ENCODE measurements at regions not wholly inside any gene's neighbourhood (a gene's known extent, or its start where the extent isn't known, plus 50 kb on each side); places are given as distances from the start of the nearest gene placed in this dataset.
"Not testable (repeated sequence)": the region's sequence is repeated elsewhere in the genome, so short reads cannot be mapped to it uniquely, and the experiment has no call there.

DNA sequence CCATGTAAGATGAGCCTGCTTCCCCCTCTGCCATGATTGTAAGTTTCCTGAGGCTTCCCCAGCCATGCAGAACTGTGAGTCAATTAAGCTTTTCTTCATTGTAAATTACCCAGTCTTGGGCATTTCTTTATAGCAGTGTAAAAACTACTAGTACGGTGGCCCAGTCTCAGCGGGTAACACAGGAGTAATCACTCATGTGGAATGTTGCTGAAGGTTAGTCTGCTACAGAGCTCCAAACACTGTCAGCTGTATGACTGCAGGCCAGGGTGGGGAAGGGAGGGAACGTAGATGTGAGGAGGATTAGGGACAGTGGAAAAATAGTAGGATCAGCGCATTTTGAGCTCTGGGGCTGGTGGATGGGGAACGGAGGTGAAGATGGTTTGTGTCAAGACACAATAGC lies 711.2 kb upstream of the SOX11 start:
- H3K27me3 Mint-ChIP-seq: no peaks in the 10 kb centered on the region
- H3K4me3 Mint-ChIP-seq: no peak overlapping the region
- no peak for DNase-seq
- H3K36me3 Mint-ChIP-seq (ENCODE audit: low read depth): no peaks in the 10 kb centered on the region
- CTCF ChIA-PET: no interaction called here
- TF ChIP-seq, protein P1, sequence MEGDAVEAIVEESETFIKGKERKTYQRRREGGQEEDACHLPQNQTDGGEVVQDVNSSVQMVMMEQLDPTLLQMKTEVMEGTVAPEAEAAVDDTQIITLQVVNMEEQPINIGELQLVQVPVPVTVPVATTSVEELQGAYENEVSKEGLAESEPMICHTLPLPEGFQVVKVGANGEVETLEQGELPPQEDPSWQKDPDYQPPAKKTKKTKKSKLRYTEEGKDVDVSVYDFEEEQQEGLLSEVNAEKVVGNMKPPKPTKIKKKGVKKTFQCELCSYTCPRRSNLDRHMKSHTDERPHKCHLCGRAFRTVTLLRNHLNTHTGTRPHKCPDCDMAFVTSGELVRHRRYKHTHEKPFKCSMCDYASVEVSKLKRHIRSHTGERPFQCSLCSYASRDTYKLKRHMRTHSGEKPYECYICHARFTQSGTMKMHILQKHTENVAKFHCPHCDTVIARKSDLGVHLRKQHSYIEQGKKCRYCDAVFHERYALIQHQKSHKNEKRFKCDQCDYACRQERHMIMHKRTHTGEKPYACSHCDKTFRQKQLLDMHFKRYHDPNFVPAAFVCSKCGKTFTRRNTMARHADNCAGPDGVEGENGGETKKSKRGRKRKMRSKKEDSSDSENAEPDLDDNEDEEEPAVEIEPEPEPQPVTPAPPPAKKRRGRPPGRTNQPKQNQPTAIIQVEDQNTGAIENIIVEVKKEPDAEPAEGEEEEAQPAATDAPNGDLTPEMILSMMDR (IDR thresholded peaks at IDR 0.05): no peak
- H3K27ac Mint-ChIP-seq: no peak overlapping the region
- peaks cover 6% of the 10 kb centered on the region for H3K9me3 Mint-ChIP-seq
- no peaks in the 10 kb centered on the region for H3K4me1 Mint-ChIP-seq
- POLR2A ChIA-PET: no interaction called here
- no peak for ATAC-seq (ENCODE audit: low read depth)
- intact Hi-C loops (cut with micrococcal nuclease): no loop called here

DNA sequence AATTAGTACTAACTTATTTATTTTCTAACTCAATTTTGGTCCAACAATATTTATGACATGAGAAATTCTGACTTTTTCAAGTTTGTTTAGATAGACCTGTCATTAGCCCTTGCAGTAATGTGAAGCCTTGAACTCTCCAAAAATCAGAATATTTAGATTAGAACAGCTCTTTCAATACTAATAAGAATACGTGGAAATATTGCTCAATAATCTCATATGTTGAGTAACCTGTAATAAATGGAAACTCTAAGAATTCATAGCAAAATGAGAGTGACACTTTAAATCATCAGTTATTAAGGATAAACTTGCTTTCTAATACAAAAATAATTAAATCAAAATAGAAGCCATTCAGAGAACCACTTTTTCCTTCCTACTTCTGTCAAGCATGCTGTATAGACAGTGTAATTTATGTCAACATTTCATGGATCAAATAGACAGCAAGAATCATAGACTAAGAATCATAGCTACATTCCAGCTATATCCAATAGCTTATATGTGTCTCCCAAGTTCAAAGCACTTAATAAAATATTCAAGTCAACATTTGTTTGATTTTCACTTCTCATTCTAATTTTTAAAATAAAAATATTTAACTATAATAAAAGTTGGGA lies 710.3 kb upstream of the SOX11 start:
- no peak for ATAC-seq (ENCODE audit: low read depth)
- Mint-ChIP-seq H3K27ac (no peak overlapping the region), H3K9me3 (peaks cover 6% of the 10 kb centered on the region), H3K4me1 (no peaks in the 10 kb centered on the region), H3K36me3 (ENCODE audit: low read depth) (no peaks in the 10 kb centered on the region), H3K27me3 (no peaks in the 10 kb centered on the region), H3K4me3 (no peak overlapping the region)
- CTCF ChIA-PET: no interaction called here
- DNase-seq: no peak
- intact Hi-C loops (cut with micrococcal nuclease): no loop called here
- TF ChIP-seq, protein P1 (IDR thresholded peaks at IDR 0.05): no peak
- POLR2A ChIA-PET: no interaction called here

DNA sequence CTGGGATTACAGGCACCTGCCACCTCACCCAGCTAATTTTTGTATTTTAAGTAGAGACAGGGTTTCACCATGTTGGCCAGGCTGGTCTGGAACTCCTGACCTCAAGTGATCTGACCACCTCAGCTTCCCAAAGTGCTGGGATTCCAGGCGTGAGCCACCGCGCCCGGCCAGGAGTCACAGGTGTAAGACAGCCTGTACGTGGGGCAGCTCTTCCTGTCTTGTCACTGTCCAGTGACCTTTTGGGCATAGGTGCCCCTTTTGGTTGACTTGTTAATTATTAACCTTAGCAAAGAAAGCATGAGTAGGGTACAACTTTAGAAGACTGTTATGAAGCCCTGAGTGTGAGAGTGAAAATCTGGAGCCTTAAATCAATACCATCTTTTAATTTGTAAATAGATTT lies 703.7 kb upstream of the SOX11 start:
- CTCF ChIA-PET; H3K4me1 Mint-ChIP-seq; H3K36me3 Mint-ChIP-seq (ENCODE audit: low read depth); POLR2A ChIA-PET; intact Hi-C loops (cut with micrococcal nuclease); DNase-seq; H3K4me3 Mint-ChIP-seq; ATAC-seq (ENCODE audit: low read depth); H3K27me3 Mint-ChIP-seq; H3K9me3 Mint-ChIP-seq; H3K27ac Mint-ChIP-seq: not testable (repeated sequence)

DNA sequence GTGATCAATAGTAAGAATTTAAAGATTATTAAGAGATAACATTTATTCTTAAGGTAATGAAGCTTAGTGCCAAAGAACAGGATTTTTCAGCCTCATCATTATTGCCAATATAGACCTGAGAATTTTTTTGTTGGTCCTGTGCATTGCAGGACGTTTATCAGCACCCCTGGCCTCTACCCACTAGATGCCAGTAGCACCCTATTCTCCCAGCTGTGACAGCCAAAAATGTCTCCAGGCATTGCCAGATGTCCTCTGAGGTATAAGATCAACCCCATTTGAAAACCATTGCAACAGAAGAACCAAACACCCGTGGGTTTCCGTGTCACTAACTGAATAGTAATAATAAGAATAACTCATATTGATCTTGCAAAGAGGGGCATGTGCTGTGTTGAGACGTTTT lies 700.0 kb upstream of the SOX11 start:
- H3K27ac Mint-ChIP-seq: no peak overlapping the region

DNA sequence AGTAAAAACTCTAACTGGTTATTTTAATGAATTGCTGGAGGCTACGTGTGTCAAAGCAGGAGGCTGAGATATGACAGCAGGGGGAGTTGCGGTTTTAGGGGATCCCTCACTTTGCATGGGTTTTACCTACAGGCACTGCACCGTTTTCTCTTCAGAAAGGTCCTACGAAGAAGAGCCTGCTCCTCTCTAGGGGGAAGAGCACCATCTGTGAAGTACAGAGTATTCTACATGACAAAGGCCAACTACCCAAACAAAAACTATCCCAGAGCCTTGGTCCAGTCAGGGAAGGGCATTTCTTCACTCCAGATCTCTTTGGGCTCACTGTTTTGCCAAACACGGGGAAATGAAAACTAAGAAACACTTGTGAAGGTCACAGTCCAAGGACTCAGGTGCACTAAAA lies 696.7 kb upstream of the SOX11 start:
- Mint-ChIP-seq H3K4me1 (no peaks in the 10 kb centered on the region), H3K9me3 (peaks cover 11% of the 10 kb centered on the region), H3K4me3 (no peak overlapping the region), H3K36me3 (ENCODE audit: low read depth) (no peaks in the 10 kb centered on the region), H3K27me3 (no peaks in the 10 kb centered on the region), H3K27ac (no peak overlapping the region)
- intact Hi-C loops (cut with micrococcal nuclease): no loop called here
- CTCF ChIA-PET: no interaction called here
- TF ChIP-seq, protein P1 (IDR thresholded peaks at IDR 0.05): no peak
- no peak for DNase-seq
- POLR2A ChIA-PET: no interaction called here
- no peak for ATAC-seq (ENCODE audit: low read depth)

More for the DNA sequence above, 700.0 kb upstream of the SOX11 start:
- ChIA-PET CTCF (no interaction called here), POLR2A (no interaction called here)
- ATAC-seq (ENCODE audit: low read depth): no peak
- H3K4me1 Mint-ChIP-seq: no peaks in the 10 kb centered on the region
- peaks cover 7% of the 10 kb centered on the region for H3K9me3 Mint-ChIP-seq
- intact Hi-C loops (cut with micrococcal nuclease): no loop called here
- no peaks in the 10 kb centered on the region for H3K27me3 Mint-ChIP-seq
- H3K36me3 Mint-ChIP-seq (ENCODE audit: low read depth): no peaks in the 10 kb centered on the region
- H3K4me3 Mint-ChIP-seq: no peak overlapping the region
- TF ChIP-seq, protein P1 (IDR thresholded peaks at IDR 0.05): no peak
- DNase-seq: no peak

DNA sequence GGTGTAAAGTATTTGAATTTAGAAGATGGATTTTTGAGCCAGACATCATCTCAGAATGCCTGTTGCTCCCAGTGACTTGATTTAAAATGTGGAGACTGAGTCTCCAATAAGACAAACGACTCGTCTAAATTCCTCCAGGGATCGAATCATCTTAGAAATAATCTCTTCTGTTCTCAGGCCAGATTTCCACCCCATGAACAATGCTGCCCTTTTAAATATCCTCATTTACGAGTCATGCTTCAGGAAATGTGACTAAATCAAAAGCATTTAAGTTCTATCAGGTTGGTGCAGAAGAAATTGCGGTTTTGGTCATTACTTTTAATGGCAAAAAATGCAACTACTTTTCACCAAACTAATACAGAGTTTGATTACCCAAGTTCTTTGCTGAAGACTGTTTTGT lies 684.6 kb upstream of the SOX11 start:
- no peak overlapping the region for H3K4me3 Mint-ChIP-seq
- TF ChIP-seq, protein P1 (IDR thresholded peaks at IDR 0.05): no peak
- no peaks in the 10 kb centered on the region for H3K27me3 Mint-ChIP-seq
- H3K36me3 Mint-ChIP-seq (ENCODE audit: low read depth): no peaks in the 10 kb centered on the region
- no peak overlapping the region for H3K27ac Mint-ChIP-seq
- H3K9me3 Mint-ChIP-seq: peaks cover 4% of the 10 kb centered on the region
- DNase-seq (no peak), ATAC-seq (ENCODE audit: low read depth) (no peak)
- intact Hi-C loops (cut with micrococcal nuclease): no loop called here
- POLR2A ChIA-PET: no interaction called here
- no peaks in the 10 kb centered on the region for H3K4me1 Mint-ChIP-seq
- CTCF ChIA-PET: no interaction called here

All from activated B cell treated with CpG ODN at 0.5 μM for 24 hours (primary cell).